ENCODE measurements at regions not wholly inside any gene's neighbourhood (a gene's known extent, or its start where the extent isn't known, plus 50 kb on each side); places are given as distances from the start of the nearest gene placed in this dataset.

- no peaks in the 10 kb centered on the region for H4K20me1 ChIP-seq (ENCODE audit: control insufficient read depth, insufficient read depth)
- no peaks in the 10 kb centered on the region for H3K4me1 ChIP-seq (ENCODE audit: control insufficient read depth, insufficient read depth, low read length)
- ChIA-PET RAD21 (ENCODE audit: unreplicated experiment) (no interaction called here), POLR2A (no interaction called here), SMC1A (ENCODE audit: uncharacterized antibody, unreplicated experiment) (interaction anchor here (1.2 to 1.9 kb wide), 2 partner anchors 10 to 11 kb away, joined by 4 read pairs; no protein-coding TSS in a partner anchor), CTCF (interaction anchor here (0.6 kb wide), 1 partner anchor 93 kb away, joined by 3 read pairs; no protein-coding TSS in a partner anchor)
- no peak overlapping the region for H3K4me3 ChIP-seq
- FAIRE-seq = no peak
- TF ChIP-seq E4F1 (IDR thresholded peaks at IDR 0.05; ENCODE audit: borderline replicate concordance, partially characterized antibody) = no peak
- no peak for TF ChIP-seq MEF2A (IDR thresholded peaks at IDR 0.05; ENCODE audit: insufficient read depth, low read depth, low read length)
- TF ChIP-seq ZSCAN29 (IDR thresholded peaks at IDR 0.05) = no peak
- TF ChIP-seq, protein P1, sequence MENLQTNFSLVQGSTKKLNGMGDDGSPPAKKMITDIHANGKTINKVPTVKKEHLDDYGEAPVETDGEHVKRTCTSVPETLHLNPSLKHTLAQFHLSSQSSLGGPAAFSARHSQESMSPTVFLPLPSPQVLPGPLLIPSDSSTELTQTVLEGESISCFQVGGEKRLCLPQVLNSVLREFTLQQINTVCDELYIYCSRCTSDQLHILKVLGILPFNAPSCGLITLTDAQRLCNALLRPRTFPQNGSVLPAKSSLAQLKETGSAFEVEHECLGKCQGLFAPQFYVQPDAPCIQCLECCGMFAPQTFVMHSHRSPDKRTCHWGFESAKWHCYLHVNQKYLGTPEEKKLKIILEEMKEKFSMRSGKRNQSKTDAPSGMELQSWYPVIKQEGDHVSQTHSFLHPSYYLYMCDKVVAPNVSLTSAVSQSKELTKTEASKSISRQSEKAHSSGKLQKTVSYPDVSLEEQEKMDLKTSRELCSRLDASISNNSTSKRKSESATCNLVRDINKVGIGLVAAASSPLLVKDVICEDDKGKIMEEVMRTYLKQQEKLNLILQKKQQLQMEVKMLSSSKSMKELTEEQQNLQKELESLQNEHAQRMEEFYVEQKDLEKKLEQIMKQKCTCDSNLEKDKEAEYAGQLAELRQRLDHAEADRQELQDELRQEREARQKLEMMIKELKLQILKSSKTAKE (IDR thresholded peaks at IDR 0.05; ENCODE audit: low read depth, poor library complexity, severe bottlenecking) = no peak
- no peak for TF ChIP-seq NBN (IDR thresholded peaks at IDR 0.05)
- TF ChIP-seq IKZF1 (conservative IDR thresholded peaks at IDR 0.05) = no peak
- TF ChIP-seq, protein P2, sequence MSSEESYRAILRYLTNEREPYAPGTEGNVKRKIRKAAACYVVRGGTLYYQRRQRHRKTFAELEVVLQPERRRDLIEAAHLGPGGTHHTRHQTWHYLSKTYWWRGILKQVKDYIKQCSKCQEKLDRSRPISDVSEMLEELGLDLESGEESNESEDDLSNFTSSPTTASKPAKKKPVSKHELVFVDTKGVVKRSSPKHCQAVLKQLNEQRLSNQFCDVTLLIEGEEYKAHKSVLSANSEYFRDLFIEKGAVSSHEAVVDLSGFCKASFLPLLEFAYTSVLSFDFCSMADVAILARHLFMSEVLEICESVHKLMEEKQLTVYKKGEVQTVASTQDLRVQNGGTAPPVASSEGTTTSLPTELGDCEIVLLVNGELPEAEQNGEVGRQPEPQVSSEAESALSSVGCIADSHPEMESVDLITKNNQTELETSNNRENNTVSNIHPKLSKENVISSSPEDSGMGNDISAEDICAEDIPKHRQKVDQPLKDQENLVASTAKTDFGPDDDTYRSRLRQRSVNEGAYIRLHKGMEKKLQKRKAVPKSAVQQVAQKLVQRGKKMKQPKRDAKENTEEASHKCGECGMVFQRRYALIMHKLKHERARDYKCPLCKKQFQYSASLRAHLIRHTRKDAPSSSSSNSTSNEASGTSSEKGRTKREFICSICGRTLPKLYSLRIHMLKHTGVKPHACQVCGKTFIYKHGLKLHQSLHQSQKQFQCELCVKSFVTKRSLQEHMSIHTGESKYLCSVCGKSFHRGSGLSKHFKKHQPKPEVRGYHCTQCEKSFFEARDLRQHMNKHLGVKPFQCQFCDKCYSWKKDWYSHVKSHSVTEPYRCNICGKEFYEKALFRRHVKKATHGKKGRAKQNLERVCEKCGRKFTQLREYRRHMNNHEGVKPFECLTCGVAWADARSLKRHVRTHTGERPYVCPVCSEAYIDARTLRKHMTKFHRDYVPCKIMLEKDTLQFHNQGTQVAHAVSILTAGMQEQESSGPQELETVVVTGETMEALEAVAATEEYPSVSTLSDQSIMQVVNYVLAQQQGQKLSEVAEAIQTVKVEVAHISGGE (CRISPR knock-in tag; IDR thresholded peaks at IDR 0.05) = no peak
- TF ChIP-seq ZNF687 (IDR thresholded peaks at IDR 0.05) = no peak
- TF ChIP-seq EGR1 (IDR thresholded peaks at IDR 0.05; ENCODE audit: borderline replicate concordance in 1 of 2, low read depth in 2 of 2, low read length in 2 of 2) = no peak
- no peak for TF ChIP-seq RELA (IDR thresholded peaks at IDR 0.05; ENCODE audit: borderline replicate concordance, partially characterized antibody)
- no peak for TF ChIP-seq E2F4 (IDR thresholded peaks at IDR 0.05; ENCODE audit: low read depth, low read length)
- in situ Hi-C loops (cut with MboI) = no loop called here
- no peaks in the 10 kb centered on the region for H3K79me2 ChIP-seq (ENCODE audit: control insufficient read depth, insufficient read depth, low read length)
- no peaks in the 10 kb centered on the region for H3K36me3 ChIP-seq (ENCODE audit: control insufficient read depth in 2 of 2, insufficient read depth in 2 of 2, low read length in 1 of 2)
- H3K27me3 ChIP-seq (replicated peaks in 1 of 2; ENCODE audit: control insufficient read depth in 2 of 2, insufficient read depth in 2 of 2, low read length in 1 of 2) = no peaks in the 10 kb centered on the region
- intact Hi-C loops (cut with micrococcal nuclease; ENCODE audit: unreplicated experiment) = no loop called here
- no peak overlapping the region for H3K9ac ChIP-seq (ENCODE audit: control insufficient read depth, insufficient read depth, low read length)
- WGBS (ENCODE audit: insufficient coverage, insufficient replicate concordance, low lambda C conversion rate, missing lambda C conversion rate) = 60% methylated on average over 1 of the region's 1 CpG
- no peaks in the 10 kb centered on the region; the same call in 2 of the 3 replicates for H3K9me3 ChIP-seq (replicated peaks; ENCODE audit: control insufficient read depth, insufficient read depth, low read length)
- no peak overlapping the region for H3K27ac ChIP-seq (ENCODE audit: control insufficient read depth, insufficient read depth)
- no peak overlapping the region for H2AFZ ChIP-seq (ENCODE audit: control insufficient read depth, low read depth, low read length)
- no peak overlapping the region for H3K4me2 ChIP-seq (ENCODE audit: control insufficient read depth, insufficient read depth)
- ATAC-seq = no peak
- no TSS peak for BruUV-seq (replicated peaks)
- no peak for DNase-seq (ENCODE audit: low read depth, low spot score)
Observed at GRCh38 chr5:75894482-75894881, 177.2 kb upstream of the POC5 start.
